ENCODE measurements at regions not wholly inside any gene's neighbourhood (a gene's known extent, or its start where the extent isn't known, plus 50 kb on each side); places are given as distances from the start of the nearest gene placed in this dataset.

GRCh38 chr2:71892896-71893295 is 254.8 kb downstream of the CYP26B1 start:
- Histone ChIP-seq H3K27ac (ENCODE audit: low read length) (no peak overlapping the region), H3K79me2 (ENCODE audit: low read length) (no peaks in the 10 kb centered on the region), H3K4me1 (ENCODE audit: low read length) (no peaks in the 10 kb centered on the region), H3K4me3 (ENCODE audit: low read length) (no peak overlapping the region), H2AFZ (ENCODE audit: low read depth, low read length) (no peak overlapping the region), H3K4me2 (ENCODE audit: low read length) (no peak overlapping the region), H4K20me1 (ENCODE audit: insufficient read depth, low read length) (no peaks in the 10 kb centered on the region), H3K36me3 (replicated peaks; ENCODE audit: low read depth, low read length) (no peaks in the 10 kb centered on the region), H3K9ac (ENCODE audit: low read length) (no peak overlapping the region), H3K27me3 (ENCODE audit: low read depth, low read length) (peaks cover 8% of the 10 kb centered on the region), H3K9me3 (ENCODE audit: insufficient read depth, low read length) (no peaks in the 10 kb centered on the region)
- TF ChIP-seq EZH2phosphoT487 (IDR thresholded peaks at IDR 0.05; ENCODE audit: low read depth), result no peak
- no peak for TF ChIP-seq CTCF (IDR thresholded peaks at IDR 0.05; ENCODE audit: low read depth, low read length)

DNA sequence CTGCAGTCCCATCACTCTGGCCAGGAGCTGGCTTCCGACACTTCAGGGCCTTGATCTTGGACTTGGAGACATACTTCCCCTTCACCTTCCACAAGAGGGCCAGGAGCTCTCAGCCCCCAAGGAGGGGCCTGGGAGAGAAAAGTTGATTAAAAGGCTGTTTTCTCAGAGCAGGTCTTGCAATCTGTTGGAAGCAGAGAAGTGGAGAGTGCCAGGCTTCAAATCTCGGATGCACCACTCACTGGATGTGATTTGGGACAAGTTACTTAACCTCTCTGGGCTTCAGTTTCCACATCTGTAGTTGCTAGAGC is 255.3 kb downstream of the CYP26B1 start:
- TF ChIP-seq EZH2phosphoT487 (IDR thresholded peaks at IDR 0.05; ENCODE audit: low read depth) (no peak), CTCF (IDR thresholded peaks at IDR 0.05; ENCODE audit: low read depth, low read length) (no peak)
- Histone ChIP-seq H3K4me1 (ENCODE audit: low read length) (no peaks in the 10 kb centered on the region), H3K27me3 (ENCODE audit: low read depth, low read length) (peaks cover 8% of the 10 kb centered on the region), H3K9me3 (ENCODE audit: insufficient read depth, low read length) (no peaks in the 10 kb centered on the region), H4K20me1 (ENCODE audit: insufficient read depth, low read length) (no peaks in the 10 kb centered on the region), H3K79me2 (ENCODE audit: low read length) (no peaks in the 10 kb centered on the region), H3K27ac (ENCODE audit: low read length) (no peak overlapping the region), H2AFZ (ENCODE audit: low read depth, low read length) (no peak overlapping the region), H3K4me2 (ENCODE audit: low read length) (no peak overlapping the region), H3K36me3 (replicated peaks; ENCODE audit: low read depth, low read length) (no peaks in the 10 kb centered on the region), H3K4me3 (ENCODE audit: low read length) (no peak overlapping the region), H3K9ac (ENCODE audit: low read length) (no peak overlapping the region)

DNA sequence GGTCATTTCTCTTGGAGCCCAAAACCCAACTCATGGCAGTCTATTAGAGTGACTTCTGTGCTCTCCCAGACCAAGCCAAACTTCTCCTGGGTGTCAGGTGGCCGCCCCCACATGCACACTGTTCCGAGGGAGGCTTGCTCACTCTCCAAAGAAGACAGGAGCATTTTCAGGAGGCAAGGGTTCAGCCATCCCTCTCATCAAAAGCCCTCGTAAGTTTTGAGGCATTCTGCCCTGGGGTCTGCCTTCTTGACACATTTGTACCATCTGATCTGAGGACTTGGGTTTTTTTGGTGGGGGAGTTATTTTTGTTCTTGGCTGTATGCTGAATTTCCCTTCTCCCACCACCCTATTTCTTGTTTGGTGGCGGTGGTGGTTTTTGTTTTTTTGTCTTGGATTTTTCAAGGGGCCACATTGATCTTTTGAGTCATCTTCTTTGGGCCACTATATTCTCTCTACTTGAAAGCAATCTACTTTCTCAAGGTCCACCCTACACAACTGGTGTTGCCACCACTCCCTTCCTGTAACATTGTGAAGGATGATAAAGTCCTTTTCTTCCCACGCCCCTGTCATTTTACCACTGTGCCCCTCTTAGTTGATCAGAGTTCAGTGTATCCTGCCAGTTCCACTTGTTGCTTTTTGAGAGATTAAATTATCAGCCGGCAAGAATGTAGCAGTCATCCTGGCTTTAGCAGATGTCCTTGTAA is 255.8 kb downstream of the CYP26B1 start:
- Histone ChIP-seq H3K9ac (ENCODE audit: low read length) (no peak overlapping the region), H3K79me2 (ENCODE audit: low read length) (no peaks in the 10 kb centered on the region), H3K27me3 (ENCODE audit: low read depth, low read length) (peaks cover 10% of the 10 kb centered on the region), H3K27ac (ENCODE audit: low read length) (no peak overlapping the region), H3K9me3 (ENCODE audit: insufficient read depth, low read length) (no peaks in the 10 kb centered on the region), H3K36me3 (replicated peaks; ENCODE audit: low read depth, low read length) (no peaks in the 10 kb centered on the region), H4K20me1 (ENCODE audit: insufficient read depth, low read length) (no peaks in the 10 kb centered on the region), H3K4me2 (ENCODE audit: low read length) (no peak overlapping the region), H3K4me1 (ENCODE audit: low read length) (no peaks in the 10 kb centered on the region), H2AFZ (ENCODE audit: low read depth, low read length) (no peak overlapping the region), H3K4me3 (ENCODE audit: low read length) (no peak overlapping the region)
- TF ChIP-seq EZH2phosphoT487 (IDR thresholded peaks at IDR 0.05; ENCODE audit: low read depth) (no peak), CTCF (IDR thresholded peaks at IDR 0.05; ENCODE audit: low read depth, low read length) (no peak)

GRCh38 chr2:71891155-71891554 is 256.5 kb downstream of the CYP26B1 start:
- Histone ChIP-seq H3K36me3 (replicated peaks; ENCODE audit: low read depth, low read length) (no peaks in the 10 kb centered on the region), H4K20me1 (ENCODE audit: insufficient read depth, low read length) (no peaks in the 10 kb centered on the region)
- TF ChIP-seq CTCF (IDR thresholded peaks at IDR 0.05; ENCODE audit: low read depth, low read length) (no peak), EZH2phosphoT487 (IDR thresholded peaks at IDR 0.05; ENCODE audit: low read depth) (no peak)

More at GRCh38 chr2:71891155-71891554, 256.5 kb downstream of the CYP26B1 start:
- Histone ChIP-seq H3K4me2 (ENCODE audit: low read length) (no peak overlapping the region), H3K4me3 (ENCODE audit: low read length) (no peak overlapping the region), H3K79me2 (ENCODE audit: low read length) (no peaks in the 10 kb centered on the region), H3K27ac (ENCODE audit: low read length) (no peak overlapping the region), H3K9me3 (ENCODE audit: insufficient read depth, low read length) (no peaks in the 10 kb centered on the region), H3K27me3 (ENCODE audit: low read depth, low read length) (peaks cover 16% of the 10 kb centered on the region), H3K9ac (ENCODE audit: low read length) (no peak overlapping the region), H2AFZ (ENCODE audit: low read depth, low read length) (no peak overlapping the region), H3K4me1 (ENCODE audit: low read length) (no peaks in the 10 kb centered on the region)
